HG02852 (cell line): ENCODE measurements at regions not wholly inside any gene's neighbourhood (a gene's known extent, or its start where the extent isn't known, plus 50 kb on each side); places are given as distances from the start of the nearest gene placed in this dataset.
"Not testable (repeated sequence)": the region's sequence is repeated elsewhere in the genome, so short reads cannot be mapped to it uniquely, and the experiment has no call there.

Experiments
- ATAC-seq: cut with Tn5 transposase; IDR thresholded peaks from one replicate; pipeline ENCODE4 v1.9.1; 2021; ENCODE audit warnings: mild to moderate bottlenecking, moderate library complexity; ENCODE audit not compliant: unreplicated experiment

GRCh38 chr16:29136046-29136696, 151.3 kb downstream of the LAT start:
- ATAC-seq = not testable (repeated sequence)

GRCh38 chr16:29135098-29135497, 150.2 kb downstream of the LAT start:
- ATAC-seq = not testable (repeated sequence)

GRCh38 chr16:29133681-29134430, 149.0 kb downstream of the LAT start:
- not testable (repeated sequence) for ATAC-seq

GRCh38 chr16:29132869-29133268, 148.0 kb downstream of the LAT start:
- not testable (repeated sequence) for ATAC-seq

GRCh38 chr16:29132444-29132843, 147.6 kb downstream of the LAT start:
- ATAC-seq = not testable (repeated sequence)

GRCh38 chr16:29130901-29131851, 146.3 kb downstream of the LAT start:
- not testable (repeated sequence) for ATAC-seq

- ATAC-seq = not testable (repeated sequence)
Observed at GRCh38 chr16:29130131-29130711, 145.4 kb downstream of the LAT start.

GRCh38 chr16:29129458-29130038, 144.7 kb downstream of the LAT start:
- not testable (repeated sequence) for ATAC-seq

- not testable (repeated sequence) for ATAC-seq
Observed at GRCh38 chr16:29128732-29129457, 144.0 kb downstream of the LAT start.

- not testable (repeated sequence) for ATAC-seq
Observed at GRCh38 chr16:29127806-29128420, 143.1 kb downstream of the LAT start.

- ATAC-seq = no peak
Observed at GRCh38 chr16:29126616-29127015, 141.8 kb downstream of the LAT start.

GRCh38 chr16:29126057-29126494, 141.2 kb downstream of the LAT start:
- ATAC-seq = no peak

GRCh38 chr16:29124828-29125227, 140.0 kb downstream of the LAT start:
- ATAC-seq = no peak

- not testable (repeated sequence) for ATAC-seq
Observed at GRCh38 chr16:29124162-29124561, 139.3 kb downstream of the LAT start.

- not testable (repeated sequence) for ATAC-seq
Observed at GRCh38 chr16:29120680-29121079, 135.8 kb downstream of the LAT start.

GRCh38 chr16:29118301-29118957, 133.6 kb downstream of the LAT start:
- ATAC-seq = not testable (repeated sequence)

- ATAC-seq = no peak
Observed at GRCh38 chr16:29117631-29118030, 132.8 kb downstream of the LAT start.

GRCh38 chr16:29116980-29117379, 132.1 kb downstream of the LAT start:
- no peak for ATAC-seq

- ATAC-seq = not testable (repeated sequence)
Observed at GRCh38 chr16:29116207-29116606, 131.4 kb downstream of the LAT start.
